H1 (cell line): ENCODE measurements at regions not wholly inside any gene's neighbourhood (a gene's known extent, or its start where the extent isn't known, plus 50 kb on each side); places are given as distances from the start of the nearest gene placed in this dataset.

ENCODE experiments used
- CTCF ChIA-PET: fragments of 300-600 bp; sonication (Branson Sonifier 250); formaldehyde crosslinking; loops from one replicate; lab custom pipeline; 2021; ENCODE audit not compliant: partially characterized antibody; lab: Charles Lee
- POLR2A ChIA-PET: fragments of 300-600 bp; sonication (Branson Sonifier 250); formaldehyde crosslinking; loops from one replicate; lab custom pipeline; 2021; ENCODE audit warnings: inconsistent platforms; ENCODE audit not compliant: partially characterized antibody; lab: Charles Lee
- DNase-seq, 2 experiments: peaks; one replicate each; pipeline versions ENCODE4 v3.0.0 to v3.0.0-alpha.2; 2010 to 2022; ENCODE audit warnings: low spot score in 2 of 2, low read depth in 1 of 2, mixed read lengths in 1 of 2
- FAIRE-seq: peaks from 2 replicates; lab custom pipeline; 2011; peaks lifted over from hg19 to GRCh38; lab: Jason Lieb, UNC
- H2AFZ ChIP-seq: 2 replicates; pipeline ENCODE4 v1.8.1; 2012; ENCODE audit warnings: low read length, inconsistent platforms
- H2AK5ac ChIP-seq: 2 replicates; pipeline ENCODE4 v1.6.1; 2013; ENCODE audit warnings: low read depth, low read length
- H2BK120ac ChIP-seq: replicated peaks from 2 replicates; pipeline ENCODE3; 2013; ENCODE audit warnings: low read depth, low read length, inconsistent platforms
- H2BK12ac ChIP-seq: 2 replicates; pipeline ENCODE4 v1.6.1; 2013; ENCODE audit warnings: low read depth, low read length
- H2BK15ac ChIP-seq: 2 replicates; pipeline ENCODE4 v1.6.1; 2013; ENCODE audit warnings: low read length
- H2BK20ac ChIP-seq: 2 replicates; pipeline ENCODE4 v1.6.1; 2013; ENCODE audit warnings: low read length
- H2BK5ac ChIP-seq: 2 replicates; pipeline ENCODE4 v1.6.1; 2013; ENCODE audit warnings: low read depth, low read length
- H3K14ac ChIP-seq: 2 replicates; pipeline ENCODE4 v1.6.1; 2013; ENCODE audit warnings: inconsistent platforms; ENCODE audit not compliant: insufficient read length
- H3K18ac ChIP-seq: 2 replicates; pipeline ENCODE4 v1.6.1; 2013; ENCODE audit warnings: low read length; ENCODE audit errors: extremely low read depth
- H3K23ac ChIP-seq: 2 replicates; pipeline ENCODE4 v1.6.1; 2013; ENCODE audit warnings: inconsistent platforms; ENCODE audit not compliant: insufficient read length
- H3K23me2 ChIP-seq: 2 replicates; pipeline ENCODE4 v1.6.1; 2013; ENCODE audit warnings: low read depth, low read length
- H3K27ac ChIP-seq: 2 replicates; pipeline ENCODE4 v1.6.1; 2011; ENCODE audit warnings: low read depth, low read length, inconsistent platforms
- H3K27me3 ChIP-seq, 4 experiments: replicated peaks in 1 of 4; 1 replicate in 1 of 4; 2 replicates in 3 of 4; pipeline versions ENCODE4 v1.6.1 to v1.8.1; 2011 to 2013; ENCODE audit warnings: low read length in 3 of 4, mild to moderate bottlenecking in 3 of 4, inconsistent platforms in 2 of 4, mixed read lengths in 2 of 4, moderate library complexity in 1 of 4; ENCODE audit not compliant: control insufficient read depth in 3 of 4, insufficient read depth in 3 of 4; ENCODE audit errors: extremely low read depth in 1 of 4
- H3K36me3 ChIP-seq, 4 experiments: 2 replicates each; pipeline versions ENCODE4 v1.6.1 to v1.8.1; 2011 to 2013; ENCODE audit warnings: mild to moderate bottlenecking in 4 of 4, low read length in 3 of 4, moderate library complexity in 2 of 4, control low read depth in 1 of 4, inconsistent platforms in 1 of 4; ENCODE audit not compliant: insufficient read depth in 4 of 4, control insufficient read depth in 2 of 4
- H3K4ac ChIP-seq: replicated peaks from 2 replicates; pipeline ENCODE3; 2013; ENCODE audit warnings: low read length, low read depth, mixed read lengths, inconsistent platforms; ENCODE audit not compliant: insufficient read length
- H3K4me1 ChIP-seq, 4 experiments: replicated peaks in 1 of 4; 1 replicate in 1 of 4; 2 replicates in 3 of 4; pipeline versions ENCODE4 v1.6.1 to v1.8.1; 2011 to 2013; ENCODE audit warnings: low read length in 3 of 4, inconsistent platforms in 2 of 4, mixed read lengths in 1 of 4; ENCODE audit not compliant: insufficient read depth in 4 of 4, control insufficient read depth in 3 of 4
- H3K4me2 ChIP-seq, 2 experiments: 2 replicates each; pipeline versions ENCODE4 v1.6.1 to v1.8.1; 2011 to 2013; ENCODE audit warnings: low read depth in 2 of 2, low read length in 2 of 2, control low read depth in 1 of 2, inconsistent platforms in 1 of 2, mild to moderate bottlenecking in 1 of 2; ENCODE audit not compliant: insufficient read depth in 1 of 2
- H3K4me3 ChIP-seq, 4 experiments: fragments of 200-600, 300-600 bp in 1 of 4; sonication (generic), shearing (Covaris generic), sonication (Bioruptor Twin) in 1 of 4; 2 replicates each; pipeline versions ENCODE4 v1.5.1 to v1.8.1; 2011 to 2016; ENCODE audit warnings: low read length in 4 of 4, low read depth in 3 of 4, control low read depth in 2 of 4, inconsistent platforms in 2 of 4, mild to moderate bottlenecking in 2 of 4, mixed read lengths in 1 of 4, moderate library complexity in 1 of 4; ENCODE audit not compliant: insufficient read depth in 2 of 4; ENCODE audit errors: extremely low read depth in 1 of 4
- H3K56ac ChIP-seq: replicated peaks from 2 replicates; pipeline ENCODE3; 2013; ENCODE audit warnings: low read depth, mild to moderate bottlenecking, mixed read lengths, low read length, inconsistent platforms; ENCODE audit not compliant: insufficient read length
- H3K79me1 ChIP-seq: 2 replicates; pipeline ENCODE4 v1.6.1; 2013; ENCODE audit warnings: low read depth, low read length, control low read depth
- H3K79me2 ChIP-seq, 2 experiments: 2 replicates each; pipeline versions ENCODE4 v1.6.1 to v1.8.1; 2012 to 2013; ENCODE audit warnings: low read length in 2 of 2, mild to moderate bottlenecking in 2 of 2, inconsistent platforms in 1 of 2; ENCODE audit not compliant: insufficient read depth in 2 of 2, control insufficient read depth in 1 of 2
- H3K9ac ChIP-seq, 4 experiments: replicated peaks in 1 of 4; 1 replicate in 1 of 4; 2 replicates in 3 of 4; pipeline versions ENCODE4 v1.6.1 to v1.8.1; 2011 to 2013; ENCODE audit warnings: low read depth in 3 of 4, low read length in 3 of 4, control low read depth in 2 of 4, mild to moderate bottlenecking in 2 of 4, moderate library complexity in 2 of 4, inconsistent platforms in 1 of 4; ENCODE audit errors: extremely low read depth in 1 of 4
- H3K9me3 ChIP-seq, 2 experiments: 2 replicates each; pipeline versions ENCODE4 v1.6.1 to v1.8.1; 2012 to 2013; ENCODE audit warnings: mild to moderate bottlenecking in 2 of 2, moderate library complexity in 2 of 2, control low read depth in 1 of 2, inconsistent platforms in 1 of 2, low read depth in 1 of 2, low read length in 1 of 2, mixed read lengths in 1 of 2; ENCODE audit not compliant: insufficient read depth in 2 of 2
- H4K20me1 ChIP-seq, 2 experiments: replicated peaks in 1 of 2; 2 replicates each; pipeline versions ENCODE3 to v1.8.1; 2011 to 2013; ENCODE audit warnings: inconsistent platforms in 2 of 2, low read length in 2 of 2, mild to moderate bottlenecking in 1 of 2; ENCODE audit not compliant: insufficient read depth in 2 of 2, control insufficient read depth in 1 of 2
- H4K5ac ChIP-seq: 2 replicates; pipeline ENCODE4 v1.6.1; 2013; ENCODE audit warnings: low read length, low read depth, mixed read lengths, inconsistent platforms; ENCODE audit not compliant: insufficient read length
- H4K8ac ChIP-seq: 2 replicates; pipeline ENCODE4 v1.8.0; 2013; ENCODE audit warnings: mild to moderate bottlenecking, moderate library complexity, low read length, inconsistent platforms; ENCODE audit not compliant: insufficient read depth; ENCODE audit errors: extremely low read depth
- H4K91ac ChIP-seq: replicated peaks from 2 replicates; pipeline ENCODE3; 2013; ENCODE audit warnings: low read length, mixed read lengths, inconsistent platforms; ENCODE audit not compliant: insufficient read length
- BACH1 ChIP-seq: IDR thresholded peaks from 2 replicates; pipeline ENCODE4 v1.6.1; 2012; ENCODE audit warnings: low read length, improper control_type of control experiment
- BRCA1 ChIP-seq: IDR thresholded peaks from 2 replicates; pipeline ENCODE4 v1.6.1; 2012; ENCODE audit warnings: low read depth, low read length, improper control_type of control experiment
- CREB1 ChIP-seq: IDR thresholded peaks from 2 replicates; pipeline ENCODE4 v1.6.1; 2012; ENCODE audit warnings: inconsistent platforms
- EGR1 ChIP-seq: IDR thresholded peaks from 2 replicates; pipeline ENCODE4 v1.6.1; 2011; ENCODE audit warnings: low read depth, low read length, borderline replicate concordance
- EZH2 ChIP-seq: fragments of 200-600 bp; sonication (generic); IDR thresholded peaks from 2 replicates; pipeline ENCODE4 v1.7.1; 2012; ENCODE audit warnings: low read depth, mild to moderate bottlenecking, moderate library complexity, low read length, inconsistent platforms; ENCODE audit not compliant: severe bottlenecking
- JUN ChIP-seq: IDR thresholded peaks from 2 replicates; pipeline ENCODE4 v1.6.1; 2011; ENCODE audit warnings: low read depth, mild to moderate bottlenecking, improper control_type of control experiment, low read length
- KDM1A ChIP-seq: fragments of 200-600, 300-600 bp; sonication (generic); IDR thresholded peaks from 2 replicates; pipeline ENCODE4 v1.7.1; 2016; ENCODE audit warnings: mild to moderate bottlenecking, low read length, borderline replicate concordance
- MAX ChIP-seq: IDR thresholded peaks from 2 replicates; pipeline ENCODE4 v1.6.1; 2012; ENCODE audit warnings: inconsistent platforms
- NRF1 ChIP-seq: IDR thresholded peaks from 2 replicates; pipeline ENCODE4 v1.6.1; 2011; ENCODE audit warnings: mild to moderate bottlenecking, low read depth, low read length, improper control_type of control experiment
- POU5F1 ChIP-seq: IDR thresholded peaks from 2 replicates; pipeline ENCODE4 v1.6.1; 2011; ENCODE audit warnings: low read depth, mild to moderate bottlenecking, low read length, moderate library complexity
- SP4 ChIP-seq: IDR thresholded peaks from 2 replicates; pipeline ENCODE4 v1.6.1; 2012; ENCODE audit warnings: low read length, inconsistent platforms
- TAF1 ChIP-seq: IDR thresholded peaks from 2 replicates; pipeline ENCODE4 v1.6.1; 2011; ENCODE audit warnings: mild to moderate bottlenecking, low read depth, low read length
- TBP ChIP-seq: IDR thresholded peaks from 2 replicates; pipeline ENCODE4 v1.6.1; 2011; ENCODE audit warnings: low read depth, low read length, improper control_type of control experiment
- WGBS, 2 experiments: shearing (Covaris generic) in 1 of 2; methylation state at CpG; one replicate each; pipeline versions ENCODE4 v1.1.6 to v1.1.7; 2013 to 2015; ENCODE audit warnings: low lambda C conversion rate in 2 of 2, mixed read lengths in 2 of 2, inconsistent platforms in 1 of 2, low coverage in 1 of 2, missing lambda C conversion rate in 1 of 2; ENCODE audit not compliant: insufficient replicate concordance in 2 of 2, insufficient coverage in 1 of 2, insufficient read length in 1 of 2; ENCODE audit errors: extremely low coverage in 1 of 2, missing lambda C conversion rate in 1 of 2; 5-methylcytosine and 5-hydroxymethylcytosine counted together
- TF ChIP-seq, protein P1 (sequence below): IDR thresholded peaks from 2 replicates; pipeline ENCODE4 v1.6.1; 2011; ENCODE audit warnings: low read length, improper control_type of control experiment

GRCh38 chr18:27723168-27723567, 453.8 kb downstream of the CDH2 start:
- H3K4me1 ChIP-seq = peaks cover 0 to 8% (median 5%) of the 10 kb centered on the region in 4 experiments; a peak in 4 of 7 replicates
- H3K79me2 ChIP-seq = no peaks in the 10 kb centered on the region
- peaks cover 0 to 5% of the 10 kb centered on the region in 2 experiments; a peak in 1 of 4 replicates for H3K9me3 ChIP-seq
- no peak overlapping the region for H4K5ac ChIP-seq
- H3K9ac ChIP-seq = no peak overlapping the region
- H3K36me3 ChIP-seq = no peaks in the 10 kb centered on the region
- no peak overlapping the region for H3K4me3 ChIP-seq
- no peak overlapping the region for H3K27ac ChIP-seq
- FAIRE-seq (no peak), DNase-seq (no peak)
- ChIA-PET POLR2A (no interaction called here), CTCF (interaction anchor here (0.9 kb wide), 1 partner anchor 114 kb away, joined by 3 read pairs; no protein-coding TSS in a partner anchor)
- H3K4ac ChIP-seq = no peak overlapping the region
- WGBS, 2 experiments = 78% methylated on average over 1 of the region's 1 CpG; no CpG with 5 or more reads in 1 of the 2 experiments
- no peaks in the 10 kb centered on the region for H3K27me3 ChIP-seq
- TF ChIP-seq BACH1 = no peak
- TF ChIP-seq SP4 = no peak
- no peak for TF ChIP-seq BRCA1
- no peak for TF ChIP-seq CREB1
- no peak for TF ChIP-seq POU5F1
- no peak for TF ChIP-seq NRF1
- TF ChIP-seq JUN = no peak
- no peak for TF ChIP-seq MAX
- TF ChIP-seq TBP = no peak
- TF ChIP-seq KDM1A = no peak
- TF ChIP-seq EGR1 = no peak
- TF ChIP-seq, protein P1, sequence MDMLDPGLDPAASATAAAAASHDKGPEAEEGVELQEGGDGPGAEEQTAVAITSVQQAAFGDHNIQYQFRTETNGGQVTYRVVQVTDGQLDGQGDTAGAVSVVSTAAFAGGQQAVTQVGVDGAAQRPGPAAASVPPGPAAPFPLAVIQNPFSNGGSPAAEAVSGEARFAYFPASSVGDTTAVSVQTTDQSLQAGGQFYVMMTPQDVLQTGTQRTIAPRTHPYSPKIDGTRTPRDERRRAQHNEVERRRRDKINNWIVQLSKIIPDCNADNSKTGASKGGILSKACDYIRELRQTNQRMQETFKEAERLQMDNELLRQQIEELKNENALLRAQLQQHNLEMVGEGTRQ = no peak
- no peak for TF ChIP-seq TAF1
- no peak for TF ChIP-seq EZH2
- no peak overlapping the region for H2BK15ac ChIP-seq
- no peak overlapping the region for H2BK120ac ChIP-seq
- no peak overlapping the region for H3K14ac ChIP-seq
- H3K23me2 ChIP-seq = no peaks in the 10 kb centered on the region
- H3K18ac ChIP-seq = no peak overlapping the region
- no peak overlapping the region for H4K8ac ChIP-seq
- H2BK12ac ChIP-seq = no peak overlapping the region
- H2BK20ac ChIP-seq = no peak overlapping the region
- no peaks in the 10 kb centered on the region for H4K20me1 ChIP-seq
- no peak overlapping the region for H3K4me2 ChIP-seq
- H2AFZ ChIP-seq = no peak overlapping the region
- no peak overlapping the region for H2AK5ac ChIP-seq
- H4K91ac ChIP-seq = no peak overlapping the region
- H3K23ac ChIP-seq = no peak overlapping the region
- no peak overlapping the region for H3K56ac ChIP-seq
- H3K79me1 ChIP-seq = no peaks in the 10 kb centered on the region
- H2BK5ac ChIP-seq = no peak overlapping the region
